ENCODE measurements at regions not wholly inside any gene's neighbourhood (a gene's known extent, or its start where the extent isn't known, plus 50 kb on each side); places are given as distances from the start of the nearest gene placed in this dataset.

DNA sequence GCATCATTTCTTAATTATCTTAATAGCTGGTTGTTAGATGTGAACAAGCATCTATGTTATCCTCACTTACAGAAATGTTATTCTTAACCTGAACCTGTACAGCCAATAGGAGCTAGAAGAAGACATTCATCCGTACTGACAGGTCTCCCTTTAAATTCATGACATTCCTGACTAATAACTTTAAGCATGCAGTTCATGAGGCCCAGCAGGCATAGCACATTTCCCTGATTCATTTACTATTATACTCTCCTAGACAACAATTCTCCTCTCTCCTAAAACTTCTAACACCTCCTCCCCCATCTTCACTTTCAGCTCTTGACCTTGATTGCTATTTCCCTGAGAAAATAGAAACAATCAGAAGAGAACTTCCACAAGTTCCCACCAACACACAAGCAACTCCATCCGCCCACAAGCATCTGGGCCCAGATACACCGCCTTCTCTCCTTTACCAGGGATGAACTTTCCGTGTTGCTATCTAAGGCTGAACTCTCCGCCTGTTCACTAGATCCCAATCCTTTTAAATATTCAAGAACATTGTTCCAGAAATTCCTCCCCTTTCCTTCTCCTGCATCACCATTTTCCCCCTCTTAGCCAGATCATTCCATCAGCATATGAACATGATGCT, 62.9 kb upstream of the SPRED1 start:
- H3K36me3 ChIP-seq (ENCODE audit: insufficient read depth, low read length) = no peaks in the 10 kb centered on the region
- no peak overlapping the region for H3K27ac ChIP-seq
- DNase-seq (ENCODE audit: low read depth, low spot score) = no peak
- H3K4me3 ChIP-seq = no peak overlapping the region
- H3K9me3 ChIP-seq (ENCODE audit: low read depth, low read length) = no peaks in the 10 kb centered on the region
- H3K9ac ChIP-seq (ENCODE audit: insufficient read length) = no peak overlapping the region
- no peak for TF ChIP-seq FOXP2 (optimal IDR thresholded peaks at IDR 0.05; ENCODE audit: control extremely low read depth, extremely low read length, insufficient read depth)
- TF ChIP-seq POLR2AphosphoS5 (IDR thresholded peaks at IDR 0.05; ENCODE audit: borderline replicate concordance, low read depth, low read length) = no peak
- no peak for TF ChIP-seq EZH2 (IDR thresholded peaks at IDR 0.05)

DNA sequence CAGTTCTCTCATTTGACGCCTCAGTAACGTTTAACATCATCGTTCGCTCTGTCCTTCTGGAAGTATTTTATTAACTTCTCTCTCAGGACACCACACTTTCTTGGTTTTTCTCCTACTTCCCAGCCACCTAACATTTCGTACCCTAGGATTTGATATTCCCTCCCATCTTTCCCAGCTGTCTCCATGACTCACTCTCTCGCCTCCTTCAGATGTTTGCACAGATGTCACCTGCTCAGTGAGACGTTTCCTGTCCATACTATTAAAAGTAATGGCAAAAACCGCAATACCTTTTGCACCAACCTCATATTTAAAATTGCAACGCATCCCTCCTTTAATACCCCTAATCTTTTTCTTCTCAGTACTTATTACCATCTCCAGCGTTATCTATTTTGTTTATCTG, 62.1 kb upstream of the SPRED1 start:
- Histone ChIP-seq H3K9ac (ENCODE audit: insufficient read length) (no peak overlapping the region), H3K27ac (no peak overlapping the region), H3K36me3 (ENCODE audit: insufficient read depth, low read length) (no peaks in the 10 kb centered on the region), H3K9me3 (ENCODE audit: low read depth, low read length) (no peaks in the 10 kb centered on the region), H3K4me3 (no peak overlapping the region)
- DNase-seq (ENCODE audit: low read depth, low spot score) = no peak
- no peak for TF ChIP-seq POLR2AphosphoS5 (IDR thresholded peaks at IDR 0.05; ENCODE audit: borderline replicate concordance, low read depth, low read length)
- TF ChIP-seq FOXP2 (optimal IDR thresholded peaks at IDR 0.05; ENCODE audit: control extremely low read depth, extremely low read length, insufficient read depth) = no peak
- no peak for TF ChIP-seq EZH2 (IDR thresholded peaks at IDR 0.05)

GRCh38 chr15:38192496-38192895, 60.1 kb upstream of the SPRED1 start:
- H3K36me3 ChIP-seq (ENCODE audit: insufficient read depth, low read length) = no peaks in the 10 kb centered on the region
- no peak for DNase-seq (ENCODE audit: low read depth, low spot score)
- TF ChIP-seq POLR2AphosphoS5 (IDR thresholded peaks at IDR 0.05; ENCODE audit: borderline replicate concordance, low read depth, low read length) = no peak
- TF ChIP-seq FOXP2 (optimal IDR thresholded peaks at IDR 0.05; ENCODE audit: control extremely low read depth, extremely low read length, insufficient read depth) = no peak
- no peak for TF ChIP-seq EZH2 (IDR thresholded peaks at IDR 0.05)
- H3K9me3 ChIP-seq (ENCODE audit: low read depth, low read length) = no peaks in the 10 kb centered on the region
- H3K4me3 ChIP-seq = no peak overlapping the region
- H3K9ac ChIP-seq (ENCODE audit: insufficient read length) = no peak overlapping the region
- no peak overlapping the region for H3K27ac ChIP-seq

DNA sequence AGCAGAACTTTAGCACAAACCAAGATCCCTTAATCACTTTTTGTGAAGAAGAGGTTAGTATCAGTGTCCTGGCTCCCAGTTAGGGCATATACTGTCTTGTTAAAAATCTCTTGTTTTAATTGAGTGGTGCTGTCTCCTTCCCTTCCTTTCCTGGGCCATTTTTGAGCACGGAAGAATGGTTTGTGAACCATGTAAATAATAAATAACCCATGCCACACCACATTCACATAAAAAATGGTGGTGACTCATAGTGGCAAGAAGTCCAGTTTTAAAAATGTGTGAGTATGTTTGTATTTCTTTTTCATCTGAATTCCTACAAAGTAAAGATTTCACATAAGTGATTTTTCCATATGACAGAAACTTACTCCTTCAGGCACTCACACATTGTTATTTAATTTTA, 59.1 kb upstream of the SPRED1 start:
- no peak overlapping the region for H3K9ac ChIP-seq (ENCODE audit: insufficient read length)
- no peak overlapping the region for H3K27ac ChIP-seq
- H3K4me3 ChIP-seq = no peak overlapping the region
- no peak for DNase-seq (ENCODE audit: low read depth, low spot score)
- no peaks in the 10 kb centered on the region for H3K36me3 ChIP-seq (ENCODE audit: insufficient read depth, low read length)
- no peaks in the 10 kb centered on the region for H3K9me3 ChIP-seq (ENCODE audit: low read depth, low read length)
- TF ChIP-seq EZH2 (IDR thresholded peaks at IDR 0.05) = no peak
- TF ChIP-seq POLR2AphosphoS5 (IDR thresholded peaks at IDR 0.05; ENCODE audit: borderline replicate concordance, low read depth, low read length) = no peak
- no peak for TF ChIP-seq FOXP2 (optimal IDR thresholded peaks at IDR 0.05; ENCODE audit: control extremely low read depth, extremely low read length, insufficient read depth)

DNA sequence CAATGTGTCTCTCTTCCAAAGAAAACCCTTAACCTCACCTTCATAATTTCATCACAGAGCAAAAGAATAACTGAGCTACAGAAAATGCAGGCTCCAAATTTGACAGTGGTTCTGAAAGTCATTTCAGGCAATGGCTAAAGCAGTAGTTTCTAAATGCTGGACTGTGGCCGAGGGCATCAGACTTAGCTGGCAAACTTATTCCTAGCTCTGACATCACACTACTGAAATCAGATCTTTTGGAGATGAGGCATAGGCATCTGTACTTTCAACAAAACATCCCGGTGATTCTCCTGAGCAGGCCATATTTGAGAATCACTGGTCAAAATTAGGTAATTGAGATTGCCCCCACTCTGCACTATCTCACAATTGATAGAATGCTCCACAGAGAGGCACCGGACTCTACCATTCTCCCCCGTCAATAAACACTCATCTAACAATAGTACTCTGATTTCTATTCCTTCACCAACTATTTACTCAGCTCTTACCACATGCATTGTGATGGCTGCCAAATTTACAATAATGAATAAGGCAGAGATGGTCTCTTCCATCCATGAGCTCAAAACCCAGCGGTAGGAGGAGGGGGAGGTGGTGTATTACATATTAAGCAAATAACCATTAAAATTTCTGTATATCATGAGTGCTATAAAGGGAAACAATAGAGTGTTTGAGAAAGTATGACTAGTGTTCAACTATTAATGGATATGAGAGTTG, 57.3 kb upstream of the SPRED1 start:
- Histone ChIP-seq H3K4me3 (no peak overlapping the region), H3K36me3 (ENCODE audit: insufficient read depth, low read length) (no peaks in the 10 kb centered on the region), H3K27ac (no peak overlapping the region), H3K9ac (ENCODE audit: insufficient read length) (no peak overlapping the region), H3K9me3 (ENCODE audit: low read depth, low read length) (no peaks in the 10 kb centered on the region)
- no peak for DNase-seq (ENCODE audit: low read depth, low spot score)
- TF ChIP-seq POLR2AphosphoS5 (IDR thresholded peaks at IDR 0.05; ENCODE audit: borderline replicate concordance, low read depth, low read length) (no peak), EZH2 (IDR thresholded peaks at IDR 0.05) (no peak), FOXP2 (optimal IDR thresholded peaks at IDR 0.05; ENCODE audit: control extremely low read depth, extremely low read length, insufficient read depth) (no peak)

DNA sequence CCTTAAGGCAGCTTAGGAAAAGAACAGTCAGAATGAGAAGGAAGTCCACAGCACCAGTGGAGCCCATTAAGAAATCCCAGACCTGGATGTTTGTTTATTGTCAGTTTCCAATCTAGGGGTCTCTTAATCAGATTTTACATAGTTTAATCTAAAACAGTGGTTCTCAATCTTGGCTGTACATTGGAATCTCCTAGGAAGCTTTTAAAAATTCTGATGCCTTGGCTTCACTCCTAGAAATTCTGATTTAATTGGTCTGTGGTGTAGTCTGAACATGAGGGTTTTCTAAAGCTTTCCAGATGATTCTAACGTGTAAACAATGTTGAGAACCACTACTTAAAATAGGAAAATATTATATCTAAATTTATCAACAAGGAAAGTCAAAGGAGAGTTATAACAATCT, 56.6 kb upstream of the SPRED1 start:
- H3K36me3 ChIP-seq (ENCODE audit: insufficient read depth, low read length) = no peaks in the 10 kb centered on the region
- no peaks in the 10 kb centered on the region for H3K9me3 ChIP-seq (ENCODE audit: low read depth, low read length)
- no peak overlapping the region for H3K9ac ChIP-seq (ENCODE audit: insufficient read length)
- no peak overlapping the region for H3K27ac ChIP-seq
- TF ChIP-seq POLR2AphosphoS5 (IDR thresholded peaks at IDR 0.05; ENCODE audit: borderline replicate concordance, low read depth, low read length) (no peak), EZH2 (IDR thresholded peaks at IDR 0.05) (no peak), FOXP2 (optimal IDR thresholded peaks at IDR 0.05; ENCODE audit: control extremely low read depth, extremely low read length, insufficient read depth) (no peak)
- DNase-seq (ENCODE audit: low read depth, low spot score) = no peak
- no peak overlapping the region for H3K4me3 ChIP-seq

DNA sequence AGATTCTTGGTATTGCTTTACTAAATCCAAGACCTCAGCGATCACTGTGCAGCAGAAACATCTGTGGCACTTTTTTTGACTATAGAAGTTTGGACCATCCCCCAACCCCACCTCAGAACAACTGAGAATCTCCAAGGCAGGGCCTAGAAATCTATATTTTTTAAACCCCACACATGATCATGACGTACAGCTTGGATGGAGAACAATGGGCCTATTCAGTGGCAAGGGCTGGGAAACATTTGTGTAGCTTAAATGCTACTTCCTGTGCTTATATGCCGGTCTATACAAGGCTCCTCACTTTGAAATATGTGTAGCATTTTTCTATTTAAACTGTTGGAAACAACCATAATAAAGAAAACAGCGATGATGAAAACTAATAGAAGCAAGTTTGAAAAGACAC, 55.1 kb upstream of the SPRED1 start:
- no peak overlapping the region for H3K9ac ChIP-seq (ENCODE audit: insufficient read length)
- no peak for DNase-seq (ENCODE audit: low read depth, low spot score)
- TF ChIP-seq EZH2 (IDR thresholded peaks at IDR 0.05) = no peak
- TF ChIP-seq POLR2AphosphoS5 (IDR thresholded peaks at IDR 0.05; ENCODE audit: borderline replicate concordance, low read depth, low read length) = no peak
- H3K27ac ChIP-seq = no peak overlapping the region
- H3K9me3 ChIP-seq (ENCODE audit: low read depth, low read length) = no peaks in the 10 kb centered on the region
- no peak overlapping the region for H3K4me3 ChIP-seq
- H3K36me3 ChIP-seq (ENCODE audit: insufficient read depth, low read length) = no peaks in the 10 kb centered on the region

- H3K27ac ChIP-seq = no peak overlapping the region
- no peak overlapping the region for H3K4me3 ChIP-seq
- no peaks in the 10 kb centered on the region for H3K36me3 ChIP-seq (ENCODE audit: insufficient read depth, low read length)
- H3K9ac ChIP-seq (ENCODE audit: insufficient read length) = no peak overlapping the region
- no peak for DNase-seq (ENCODE audit: low read depth, low spot score)
- no peaks in the 10 kb centered on the region for H3K9me3 ChIP-seq (ENCODE audit: low read depth, low read length)
- no peak for TF ChIP-seq POLR2AphosphoS5 (IDR thresholded peaks at IDR 0.05; ENCODE audit: borderline replicate concordance, low read depth, low read length)
- TF ChIP-seq EZH2 (IDR thresholded peaks at IDR 0.05) = no peak
- no peak for TF ChIP-seq FOXP2 (optimal IDR thresholded peaks at IDR 0.05; ENCODE audit: control extremely low read depth, extremely low read length, insufficient read depth)
Measured at GRCh38 chr15:38201714-38202113, 50.9 kb upstream of the SPRED1 start.

DNA sequence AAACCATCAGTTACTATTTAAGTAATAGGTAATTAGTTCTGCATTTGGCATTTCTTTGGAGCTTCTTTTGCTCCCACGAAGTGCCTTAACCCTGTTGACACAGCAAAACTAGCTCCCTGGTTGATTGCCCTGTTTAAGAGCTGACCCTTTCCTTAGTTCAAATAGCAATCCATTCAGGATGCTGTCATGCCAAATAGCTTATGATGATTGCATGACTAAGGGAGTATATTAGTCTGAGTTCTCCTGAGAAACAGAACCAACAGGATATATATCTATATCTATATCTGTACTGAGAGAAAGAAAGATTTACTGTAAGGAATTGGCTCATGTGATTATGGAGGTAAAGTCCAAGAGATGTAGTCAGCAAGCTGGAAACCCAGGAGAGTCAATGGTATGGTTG, 50.3 kb upstream of the SPRED1 start:
- H3K9ac ChIP-seq (ENCODE audit: insufficient read length) = no peak overlapping the region
- H3K9me3 ChIP-seq (ENCODE audit: low read depth, low read length) = no peaks in the 10 kb centered on the region
- no peak overlapping the region for H3K27ac ChIP-seq
- DNase-seq (ENCODE audit: low read depth, low spot score) = no peak
- H3K36me3 ChIP-seq (ENCODE audit: insufficient read depth, low read length) = no peaks in the 10 kb centered on the region
- no peak overlapping the region for H3K4me3 ChIP-seq
- TF ChIP-seq FOXP2 (optimal IDR thresholded peaks at IDR 0.05; ENCODE audit: control extremely low read depth, extremely low read length, insufficient read depth) (no peak), POLR2AphosphoS5 (IDR thresholded peaks at IDR 0.05; ENCODE audit: borderline replicate concordance, low read depth, low read length) (no peak), EZH2 (IDR thresholded peaks at IDR 0.05) (no peak)
